Right cardiac atrium (tissue), 5 donors: ENCODE measurements at regions not wholly inside any gene's neighbourhood (a gene's known extent, or its start where the extent isn't known, plus 50 kb on each side); places are given as distances from the start of the nearest gene placed in this dataset.

ENCODE experiments used
- ATAC-seq, 2 donors: fragments of 200-7000 bp; cut with Tn5 transposase; one replicate each; pipeline versions ENCODE4 v1.8.0 to v1.9.1; 2020; ENCODE audit warnings: moderate library complexity in 2 of 2, mild to moderate bottlenecking in 1 of 2
- DNase-seq, 3 donors: peaks; one replicate each; pipeline ENCODE4 v3.0.0-alpha.2; 2020
- H3K27ac ChIP-seq: one replicate; pipeline ENCODE4 v1.5.1; 2013; ENCODE audit warnings: mild to moderate bottlenecking, low read length, control low read depth, moderate library complexity
- H3K27me3 ChIP-seq: one replicate; pipeline ENCODE4 v1.6.1; 2013; ENCODE audit not compliant: control insufficient read depth, insufficient read depth
- H3K4me1 ChIP-seq: one replicate; pipeline ENCODE4 v1.6.1; 2013; ENCODE audit warnings: low read length; ENCODE audit not compliant: control insufficient read depth, insufficient read depth
- H3K4me3 ChIP-seq: one replicate; pipeline ENCODE4 v1.5.1; 2013; ENCODE audit warnings: low read length, control low read depth
- H3K9me3 ChIP-seq: one replicate; pipeline ENCODE4 v1.6.1; 2013; ENCODE audit warnings: low read length; ENCODE audit not compliant: control insufficient read depth
- whole genome bisulfite sequencing: extraction: QIAGEN DNeasy Blood & Tissue Kit; methylation state at CpG from one replicate; pipeline ENCODE4 v1.1.7; 2013; 5-methylcytosine and 5-hydroxymethylcytosine counted together
- intact Hi-C, 4 donors: fragments of 100-400 bp; cut with DNase I; formaldehyde crosslinking; loops; one replicate each; pipeline versions ENCODE4 v1.11.0 to v1.14.0; 2022 to 2023
- donor health status: healthy with polysubstance abuse.
- donor health status: DM: no; HTN: yes; CAD: no.
- donor health status: DM: no; HTN: no; CAD: no.
- donor health status: DM: no; HTN: yes; CAD: no; lungs with severe emphysema.
- donor health status: DM: yes; HTN: yes; CAD: no.

DNA sequence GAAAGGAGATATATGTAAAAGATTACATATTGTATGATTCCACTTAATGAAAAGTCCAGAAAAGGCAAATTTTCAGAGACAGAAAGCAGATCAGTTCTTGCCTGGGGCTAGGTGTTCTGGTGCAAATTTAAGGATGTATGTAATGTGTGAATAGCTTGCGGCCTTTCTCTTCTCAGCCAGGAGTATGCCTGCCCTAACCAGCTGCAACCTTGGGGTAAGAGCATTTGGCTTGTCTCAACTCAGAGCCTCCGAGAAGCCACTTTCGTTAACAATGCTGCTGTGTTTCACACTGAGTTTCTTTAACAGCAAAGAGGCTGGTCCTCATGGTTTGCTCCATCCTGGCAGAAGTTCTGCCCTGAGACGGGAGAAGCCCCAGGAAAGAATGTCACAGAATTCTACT lies 102.7 kb downstream of the SPCS3 start:
- ATAC-seq: no peak
- no peaks in the 10 kb centered on the region for H3K4me1 ChIP-seq
- no peaks in the 10 kb centered on the region for H3K27me3 ChIP-seq
- H3K27ac ChIP-seq: no peak overlapping the region
- no peak overlapping the region for H3K4me3 ChIP-seq
- intact Hi-C loops: no loop called here
- no peaks in the 10 kb centered on the region for H3K9me3 ChIP-seq
- 73% methylated on average over 4 of the region's 4 CpGs for WGBS
- DNase-seq: no peak

DNA sequence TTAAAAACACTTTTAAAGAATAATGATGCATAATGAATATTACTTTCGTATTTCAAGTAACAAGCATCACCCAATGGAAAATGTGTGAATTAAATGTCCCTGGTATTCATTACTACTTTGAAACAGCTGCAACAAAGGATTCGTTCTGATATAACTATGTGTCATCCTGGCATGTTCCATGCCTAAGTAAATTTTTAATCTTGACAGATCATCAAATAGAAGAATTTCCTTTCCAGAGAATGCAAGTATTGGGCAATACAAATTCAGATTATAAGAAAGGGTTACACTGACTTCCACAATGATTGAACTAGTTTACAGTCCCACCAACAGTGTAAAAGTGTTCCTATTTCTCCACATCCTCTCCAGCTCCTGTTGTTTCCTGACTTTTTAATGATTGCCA lies 105.3 kb downstream of the SPCS3 start:
- Histone ChIP-seq H3K27ac (no peak overlapping the region), H3K9me3 (no peaks in the 10 kb centered on the region), H3K27me3 (no peaks in the 10 kb centered on the region), H3K4me3 (no peak overlapping the region), H3K4me1 (no peaks in the 10 kb centered on the region)
- no peak for DNase-seq
- intact Hi-C loops: no loop called here
- 77% methylated on average over 2 of the region's 2 CpGs for WGBS
- no peak for ATAC-seq

DNA sequence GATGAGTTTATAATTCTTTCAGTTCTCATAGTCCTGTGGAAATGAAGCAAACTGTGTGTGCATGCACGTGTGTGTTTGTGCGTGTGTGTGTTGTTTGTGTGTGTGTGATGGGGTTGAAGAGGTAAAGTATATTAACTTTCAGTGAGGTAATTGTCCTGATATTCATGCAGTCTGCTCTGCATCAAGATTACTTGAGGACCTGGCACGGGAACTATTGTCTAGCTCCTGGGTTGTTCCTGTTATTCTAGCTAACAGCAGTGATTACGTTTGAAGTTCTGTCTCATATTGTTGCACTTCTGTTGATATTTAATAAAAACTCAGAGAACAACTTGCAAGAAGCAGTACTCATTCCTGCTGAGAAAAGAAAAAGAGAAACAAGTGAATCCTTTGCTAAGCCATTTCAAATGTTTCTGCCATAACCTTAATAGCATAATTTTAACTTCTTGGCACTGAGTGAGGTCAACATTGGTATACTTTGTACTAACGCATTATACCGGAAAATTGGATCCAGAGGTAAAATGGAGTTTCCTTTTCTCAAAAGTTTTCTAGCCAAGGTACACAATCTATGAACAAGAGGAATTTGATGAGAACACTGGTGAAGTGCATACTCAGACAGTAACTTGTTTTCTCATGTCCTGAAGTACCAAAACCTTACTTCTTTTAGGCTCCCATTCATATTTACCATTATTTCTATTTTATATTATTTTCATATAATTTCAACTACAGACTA lies 113.2 kb downstream of the SPCS3 start:
- Histone ChIP-seq H3K4me1 (no peaks in the 10 kb centered on the region), H3K4me3 (no peak overlapping the region), H3K27ac (no peak overlapping the region), H3K9me3 (no peaks in the 10 kb centered on the region), H3K27me3 (no peaks in the 10 kb centered on the region)
- WGBS: 52% methylated on average over 6 of the region's 6 CpGs
- ATAC-seq (peak in 1 of 2 donors; percentile 85), DNase-seq (no peak)
- intact Hi-C loops: no loop called here

DNA sequence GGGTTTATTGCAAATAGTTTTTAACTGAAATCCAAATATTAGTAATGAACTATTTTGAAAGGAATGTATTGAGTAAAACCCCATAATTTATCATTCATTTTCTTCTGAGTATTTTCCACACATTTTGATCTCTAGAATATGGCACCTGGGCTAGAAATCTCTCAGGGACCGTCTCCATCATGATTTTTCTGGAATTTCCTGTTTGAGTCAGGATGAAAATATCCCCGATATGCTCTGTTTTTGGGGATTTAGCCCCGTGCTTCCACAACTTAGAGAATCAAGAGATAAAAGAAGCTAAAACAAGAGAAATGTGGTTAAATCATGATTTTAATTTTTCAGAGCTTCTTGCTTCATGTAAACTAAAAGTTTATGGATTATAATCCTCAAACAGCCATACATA lies 114.2 kb downstream of the SPCS3 start:
- DNase-seq: no peak
- Histone ChIP-seq H3K27me3 (no peaks in the 10 kb centered on the region), H3K9me3 (no peaks in the 10 kb centered on the region), H3K4me3 (no peak overlapping the region), H3K4me1 (no peaks in the 10 kb centered on the region), H3K27ac (no peak overlapping the region)
- no peak for ATAC-seq
- 55% methylated on average over 3 of the region's 3 CpGs for WGBS
- intact Hi-C loops: no loop called here

DNA sequence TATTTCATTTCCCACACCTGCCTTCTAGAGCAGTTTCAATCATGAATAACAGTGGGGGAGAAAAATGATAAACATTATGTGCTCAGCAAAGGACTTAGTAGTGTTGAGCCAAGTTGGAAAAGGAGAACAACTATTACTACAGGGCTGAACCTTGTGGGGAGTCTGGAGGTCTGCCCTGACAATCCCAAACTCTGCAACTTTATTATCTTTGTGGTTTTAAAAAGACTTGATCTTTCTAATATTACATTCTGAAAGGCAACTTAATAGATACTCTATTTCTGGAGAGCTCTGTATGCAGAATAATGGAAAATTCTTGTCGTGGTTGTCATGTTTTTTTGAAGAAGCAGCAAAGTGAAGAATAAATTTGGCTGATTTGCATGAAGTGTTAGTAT lies 116.1 kb downstream of the SPCS3 start:
- Histone ChIP-seq H3K9me3 (no peaks in the 10 kb centered on the region), H3K4me3 (no peak overlapping the region), H3K27me3 (no peaks in the 10 kb centered on the region), H3K27ac (no peak overlapping the region), H3K4me1 (no peaks in the 10 kb centered on the region)
- no peak for DNase-seq
- intact Hi-C loops: no loop called here
- 48% methylated on average over 1 of the region's 1 CpG for WGBS
- ATAC-seq: no peak

DNA sequence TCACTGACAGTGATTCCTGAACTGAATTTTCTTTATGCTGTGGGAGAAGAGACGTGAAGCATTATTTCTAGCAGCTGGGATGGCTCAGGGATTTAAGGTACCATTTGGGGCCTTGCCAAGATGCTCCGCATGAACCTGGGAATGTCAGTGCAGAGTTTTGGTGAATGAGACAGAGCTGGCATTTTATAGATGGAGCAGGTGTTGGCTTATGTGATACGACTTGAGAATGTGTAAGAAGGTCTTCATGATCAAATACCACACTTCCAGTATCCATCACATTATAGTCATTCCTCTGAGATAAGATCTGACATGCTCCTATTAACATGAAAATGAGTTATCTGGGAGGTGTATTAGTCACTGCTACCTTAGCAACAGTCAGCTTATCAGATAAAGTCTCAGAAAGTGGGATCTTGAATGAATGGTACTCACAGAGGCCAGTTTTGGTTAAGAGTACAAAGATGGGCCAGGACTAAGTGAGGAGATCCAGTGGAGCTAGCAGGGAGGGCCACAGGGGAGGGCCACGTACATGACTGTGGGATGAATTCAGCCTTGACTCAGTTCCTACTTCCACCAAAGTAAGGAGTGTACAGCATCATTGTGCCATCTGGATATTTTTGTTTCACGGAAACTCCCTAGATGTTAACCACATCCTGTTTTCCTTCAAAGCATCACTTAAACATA lies 116.7 kb downstream of the SPCS3 start:
- Histone ChIP-seq H3K4me1 (no peaks in the 10 kb centered on the region), H3K4me3 (no peak overlapping the region), H3K27ac (no peak overlapping the region), H3K27me3 (no peaks in the 10 kb centered on the region), H3K9me3 (no peaks in the 10 kb centered on the region)
- DNase-seq (no peak), ATAC-seq (no peak)
- intact Hi-C loops: no loop called here
- WGBS: 70% methylated on average over 5 of the region's 5 CpGs

DNA sequence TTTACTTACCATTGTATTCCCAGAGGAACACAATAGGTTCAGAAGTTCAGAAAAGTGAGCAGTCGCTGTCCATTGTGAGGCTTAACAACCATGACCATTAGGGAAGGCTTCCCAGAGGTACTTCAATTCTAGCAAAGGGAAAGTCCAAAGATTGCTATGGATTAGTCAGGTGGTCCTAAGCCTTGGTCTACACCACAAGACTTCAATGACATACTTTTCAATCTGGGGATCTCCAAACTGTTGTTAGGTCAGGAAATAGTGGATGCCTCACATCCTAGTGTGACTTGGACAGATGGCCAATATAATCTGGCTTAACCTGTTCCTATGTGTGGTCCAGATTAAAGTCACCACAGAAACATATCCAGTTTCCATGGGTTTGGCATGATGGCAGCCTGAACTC lies 118.0 kb downstream of the SPCS3 start:
- Histone ChIP-seq H3K9me3 (no peaks in the 10 kb centered on the region), H3K4me1 (no peaks in the 10 kb centered on the region), H3K4me3 (no peak overlapping the region), H3K27me3 (no peaks in the 10 kb centered on the region), H3K27ac (no peak overlapping the region)
- intact Hi-C loops: no loop called here
- no peak for DNase-seq
- 95% methylated on average over 1 of the region's 1 CpG for WGBS
- no peak for ATAC-seq

DNA sequence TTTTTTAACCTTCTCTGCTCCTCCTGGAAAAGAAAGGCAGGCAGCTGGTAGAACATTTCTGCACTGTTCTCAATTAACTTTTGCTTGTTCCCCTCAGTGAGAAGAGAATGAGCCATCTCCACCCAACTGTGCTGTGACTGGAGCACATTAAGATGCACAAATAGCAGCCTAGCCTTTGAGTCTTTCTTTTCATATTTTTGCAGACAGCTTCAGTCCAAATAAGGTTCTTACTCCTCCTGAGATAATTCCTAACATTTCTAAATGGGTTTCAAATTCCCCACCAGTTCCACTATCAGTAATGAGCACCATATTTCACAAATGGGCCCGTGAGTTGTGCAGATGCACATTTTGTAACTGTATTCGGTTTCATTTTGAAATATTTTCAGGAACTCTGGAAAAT lies 118.6 kb downstream of the SPCS3 start:
- no peak overlapping the region for H3K4me3 ChIP-seq
- H3K27me3 ChIP-seq: no peaks in the 10 kb centered on the region
- DNase-seq: no peak
- WGBS: 84% methylated on average over 2 of the region's 2 CpGs
- H3K27ac ChIP-seq: no peak overlapping the region
- intact Hi-C loops: no loop called here
- H3K4me1 ChIP-seq: no peaks in the 10 kb centered on the region
- no peak for ATAC-seq
- no peaks in the 10 kb centered on the region for H3K9me3 ChIP-seq

DNA sequence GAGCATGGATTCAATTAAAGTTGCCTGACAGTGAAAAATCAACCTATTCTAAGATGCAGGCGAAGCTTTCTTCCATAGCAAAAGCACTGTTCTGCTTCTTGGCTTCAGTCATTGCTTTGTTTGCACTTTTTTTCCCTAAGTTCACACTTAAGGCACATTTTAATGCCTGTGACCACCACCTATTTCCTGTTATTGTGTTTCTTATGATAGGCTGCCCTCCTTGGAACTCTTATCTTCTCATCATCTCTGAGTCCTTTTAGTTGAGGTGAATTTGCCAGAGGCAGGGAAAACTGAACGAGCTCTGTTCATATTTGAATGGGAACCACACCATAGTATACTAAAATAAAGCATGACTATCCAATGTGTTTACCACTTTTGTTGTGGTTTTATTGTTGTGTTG lies 119.8 kb downstream of the SPCS3 start:
- Histone ChIP-seq H3K27me3 (no peaks in the 10 kb centered on the region), H3K9me3 (no peaks in the 10 kb centered on the region), H3K4me1 (no peaks in the 10 kb centered on the region), H3K4me3 (no peak overlapping the region), H3K27ac (no peak overlapping the region)
- ATAC-seq (peak in 1 of 2 donors; percentile 81), DNase-seq (no peak)
- WGBS: 49% methylated on average over 2 of the region's 2 CpGs
- intact Hi-C loops: no loop called here

DNA sequence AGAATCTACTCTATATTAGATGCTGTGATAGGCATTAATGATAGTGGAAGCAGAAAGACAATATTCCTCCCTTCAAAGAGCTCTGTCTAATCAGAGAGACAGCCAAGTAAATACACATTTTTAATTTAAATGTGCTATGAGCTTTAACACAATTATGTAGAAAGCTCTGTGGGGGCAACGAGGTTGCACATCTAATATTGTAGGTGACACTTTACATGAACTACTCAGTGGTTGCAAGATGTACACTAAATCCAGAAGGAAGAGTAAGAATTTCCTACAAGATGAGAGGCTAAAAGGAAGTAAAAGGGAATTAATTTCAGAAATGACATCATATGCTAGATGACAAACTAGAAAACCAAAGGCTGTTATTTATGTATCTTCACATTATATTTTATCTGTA lies 120.9 kb downstream of the SPCS3 start:
- Histone ChIP-seq H3K4me3 (no peak overlapping the region), H3K9me3 (no peaks in the 10 kb centered on the region), H3K27ac (no peak overlapping the region), H3K27me3 (no peaks in the 10 kb centered on the region), H3K4me1 (no peaks in the 10 kb centered on the region)
- WGBS: 96% methylated on average over 1 of the region's 1 CpG
- ATAC-seq: no peak
- intact Hi-C loops: no loop called here
- no peak for DNase-seq

DNA sequence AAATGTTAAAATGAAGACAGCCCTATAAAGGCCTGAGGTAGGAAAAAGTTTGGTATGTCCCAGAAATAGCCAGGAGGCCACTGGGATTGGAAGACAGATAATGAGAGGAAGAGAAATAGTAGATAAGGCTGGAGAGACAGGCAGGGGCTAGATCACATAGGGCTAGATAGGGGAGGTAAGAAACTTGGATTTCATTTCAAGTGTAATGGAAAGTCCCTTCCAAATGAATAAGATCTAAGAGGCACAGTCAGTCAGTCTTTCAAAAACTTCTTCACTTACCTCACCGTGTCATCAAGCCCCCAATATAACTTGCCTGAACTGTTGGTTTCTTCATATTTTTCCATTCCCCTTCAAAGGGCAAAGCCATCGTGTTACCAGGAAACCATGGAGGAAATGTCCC lies 121.8 kb downstream of the SPCS3 start:
- Histone ChIP-seq H3K27ac (no peak overlapping the region), H3K4me1 (no peaks in the 10 kb centered on the region), H3K27me3 (no peaks in the 10 kb centered on the region), H3K4me3 (no peak overlapping the region), H3K9me3 (no peaks in the 10 kb centered on the region)
- 87% methylated on average over 2 of the region's 2 CpGs for WGBS
- intact Hi-C loops: no loop called here
- DNase-seq (no peak), ATAC-seq (no peak)

DNA sequence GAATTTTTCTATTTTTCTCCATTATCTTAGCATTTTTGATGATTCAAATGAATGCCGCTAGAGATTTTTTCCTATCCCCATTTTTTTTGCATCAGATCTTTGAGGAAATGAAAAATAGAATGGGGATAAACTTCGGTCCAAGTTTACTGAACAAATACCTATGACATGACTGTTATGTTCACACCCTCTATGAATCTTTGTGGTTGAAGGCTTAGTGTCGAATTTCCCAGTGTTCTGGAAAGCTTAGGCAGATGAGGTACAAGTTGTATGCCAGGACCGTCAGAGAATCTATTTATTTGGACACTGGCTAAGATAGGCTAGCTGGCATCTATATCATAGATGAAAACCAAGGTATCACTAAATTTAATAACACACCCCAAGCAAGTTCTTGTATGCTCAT lies 123.4 kb downstream of the SPCS3 start:
- H3K27ac ChIP-seq: no peak overlapping the region
- H3K9me3 ChIP-seq: no peaks in the 10 kb centered on the region
- intact Hi-C loops: no loop called here

More for the DNA sequence above, 123.4 kb downstream of the SPCS3 start:
- WGBS: 53% methylated on average over 4 of the region's 4 CpGs
- no peak for ATAC-seq
- no peaks in the 10 kb centered on the region for H3K4me1 ChIP-seq
- no peaks in the 10 kb centered on the region for H3K27me3 ChIP-seq
- no peak overlapping the region for H3K4me3 ChIP-seq
- DNase-seq: no peak
